OCI-LY3 (cell line): ENCODE measurements at regions not wholly inside any gene's neighbourhood (a gene's known extent, or its start where the extent isn't known, plus 50 kb on each side); places are given as distances from the start of the nearest gene placed in this dataset.

Source experiments
- EZH2phosphoT487 ChIP-seq: fragments of 200-600 bp; shearing (Covaris generic); IDR thresholded peaks from 2 replicates; pipeline ENCODE4 v1.6.1; 2018; ENCODE audit warnings: antibody characterized with exemption, mixed run types, low read depth
- TF ChIP-seq, protein P1 (sequence below): fragments of 200-600, 300-600 bp; sonication (generic); IDR thresholded peaks from 2 replicates; pipeline ENCODE4 v1.5.1; 2014; ENCODE audit warnings: antibody characterized with exemption, low read length, low read depth

GRCh38 chr4:154120690-154121345, 331.9 kb upstream of the SFRP2 start:
- no peak for TF ChIP-seq EZH2phosphoT487
- TF ChIP-seq, protein P1, sequence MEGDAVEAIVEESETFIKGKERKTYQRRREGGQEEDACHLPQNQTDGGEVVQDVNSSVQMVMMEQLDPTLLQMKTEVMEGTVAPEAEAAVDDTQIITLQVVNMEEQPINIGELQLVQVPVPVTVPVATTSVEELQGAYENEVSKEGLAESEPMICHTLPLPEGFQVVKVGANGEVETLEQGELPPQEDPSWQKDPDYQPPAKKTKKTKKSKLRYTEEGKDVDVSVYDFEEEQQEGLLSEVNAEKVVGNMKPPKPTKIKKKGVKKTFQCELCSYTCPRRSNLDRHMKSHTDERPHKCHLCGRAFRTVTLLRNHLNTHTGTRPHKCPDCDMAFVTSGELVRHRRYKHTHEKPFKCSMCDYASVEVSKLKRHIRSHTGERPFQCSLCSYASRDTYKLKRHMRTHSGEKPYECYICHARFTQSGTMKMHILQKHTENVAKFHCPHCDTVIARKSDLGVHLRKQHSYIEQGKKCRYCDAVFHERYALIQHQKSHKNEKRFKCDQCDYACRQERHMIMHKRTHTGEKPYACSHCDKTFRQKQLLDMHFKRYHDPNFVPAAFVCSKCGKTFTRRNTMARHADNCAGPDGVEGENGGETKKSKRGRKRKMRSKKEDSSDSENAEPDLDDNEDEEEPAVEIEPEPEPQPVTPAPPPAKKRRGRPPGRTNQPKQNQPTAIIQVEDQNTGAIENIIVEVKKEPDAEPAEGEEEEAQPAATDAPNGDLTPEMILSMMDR, result no peak
